H9 (cell line): ENCODE measurements at regions not wholly inside any gene's neighbourhood (a gene's known extent, or its start where the extent isn't known, plus 50 kb on each side); places are given as distances from the start of the nearest gene placed in this dataset.

Experiments
- DNase-seq: peaks from one replicate; pipeline ENCODE4 v3.0.0-alpha.2; 2017
- H2AFZ ChIP-seq: one replicate; pipeline ENCODE4 v1.6.1; 2013; ENCODE audit warnings: mild to moderate bottlenecking, low read length, control low read depth, moderate library complexity
- H2AK5ac ChIP-seq: 2 replicates; pipeline ENCODE4 v1.6.1; 2013; ENCODE audit warnings: low read length, control low read depth, mixed read lengths; ENCODE audit not compliant: insufficient read length
- H2BK120ac ChIP-seq: one replicate; pipeline ENCODE4 v1.6.1; 2013; ENCODE audit warnings: low read depth, mild to moderate bottlenecking, low read length, control low read depth, inconsistent platforms; ENCODE audit not compliant: poor library complexity, severe bottlenecking
- H2BK12ac ChIP-seq: 2 replicates; pipeline ENCODE4 v1.6.1; 2013; ENCODE audit warnings: low read length, control low read depth, mixed read lengths, low read depth; ENCODE audit not compliant: insufficient read length
- H2BK15ac ChIP-seq: 2 replicates; pipeline ENCODE4 v1.6.1; 2013; ENCODE audit warnings: low read depth, low read length, control low read depth
- H2BK20ac ChIP-seq: one replicate; pipeline ENCODE4 v1.6.1; 2013; ENCODE audit warnings: low read depth, mild to moderate bottlenecking, low read length, control low read depth, inconsistent platforms; ENCODE audit not compliant: poor library complexity, severe bottlenecking
- H2BK5ac ChIP-seq: 2 replicates; pipeline ENCODE4 v1.6.1; 2013; ENCODE audit warnings: low read length, control low read depth, mixed read lengths; ENCODE audit not compliant: insufficient read length
- H3K14ac ChIP-seq: 2 replicates; pipeline ENCODE4 v1.6.1; 2013; ENCODE audit warnings: low read length, control low read depth; ENCODE audit not compliant: insufficient read depth
- H3K18ac ChIP-seq: 2 replicates; pipeline ENCODE4 v1.6.1; 2013; ENCODE audit warnings: low read depth, mild to moderate bottlenecking, mixed read lengths, low read length, control low read depth; ENCODE audit not compliant: insufficient read length
- H3K23ac ChIP-seq: 2 replicates; pipeline ENCODE4 v1.6.1; 2013; ENCODE audit warnings: low read length, control low read depth, mixed read lengths, low read depth; ENCODE audit not compliant: insufficient read length
- H3K23me2 ChIP-seq: 2 replicates; pipeline ENCODE4 v1.6.1; 2013; ENCODE audit warnings: low read depth, mild to moderate bottlenecking, mixed read lengths, low read length, control low read depth; ENCODE audit not compliant: insufficient read length, poor library complexity, severe bottlenecking
- H3K27ac ChIP-seq: 2 replicates; pipeline ENCODE4 v1.5.1; 2013; ENCODE audit warnings: low read length, control low read depth, mixed read lengths, low read depth; ENCODE audit not compliant: insufficient read length
- H3K27me3 ChIP-seq: 2 replicates; pipeline ENCODE4 v1.6.1; 2013; ENCODE audit warnings: low read length, control low read depth, inconsistent platforms; ENCODE audit not compliant: insufficient read depth
- H3K4ac ChIP-seq: 2 replicates; pipeline ENCODE4 v1.6.1; 2013; ENCODE audit warnings: low read depth, mild to moderate bottlenecking, control low read depth, inconsistent platforms, low read length, moderate library complexity
- H3K4me1 ChIP-seq: 2 replicates; pipeline ENCODE4 v1.6.1; 2013; ENCODE audit warnings: low read length, control low read depth, inconsistent platforms; ENCODE audit not compliant: insufficient read depth
- H3K4me2 ChIP-seq: 2 replicates; pipeline ENCODE4 v1.6.1; 2013; ENCODE audit warnings: low read length, control low read depth, mixed read lengths; ENCODE audit not compliant: insufficient read length, insufficient read depth
- H3K56ac ChIP-seq: 2 replicates; pipeline ENCODE4 v1.6.1; 2013; ENCODE audit warnings: low read depth, mild to moderate bottlenecking, mixed read lengths, low read length, control low read depth; ENCODE audit not compliant: insufficient read length
- H3K79me1 ChIP-seq: 2 replicates; pipeline ENCODE4 v1.6.1; 2013; ENCODE audit warnings: low read depth, mild to moderate bottlenecking, moderate library complexity, low read length, control low read depth, inconsistent platforms; ENCODE audit not compliant: insufficient read depth, poor library complexity, severe bottlenecking
- H3K79me2 ChIP-seq: 2 replicates; pipeline ENCODE4 v1.6.1; 2013; ENCODE audit warnings: low read length, control low read depth, inconsistent platforms; ENCODE audit not compliant: insufficient read depth
- H3K9ac ChIP-seq: 2 replicates; pipeline ENCODE4 v1.6.1; 2013; ENCODE audit warnings: low read length, control low read depth, mixed read lengths; ENCODE audit not compliant: insufficient read length; ENCODE audit errors: extremely low read depth
- H3K9me3 ChIP-seq: one replicate; pipeline ENCODE4 v1.6.1; 2013; ENCODE audit warnings: low read depth, low read length, inconsistent platforms; ENCODE audit not compliant: control insufficient read depth
- H3T11ph ChIP-seq: one replicate; pipeline ENCODE4 v1.6.1; 2013; ENCODE audit warnings: mild to moderate bottlenecking, low read length, control low read depth, inconsistent platforms
- H4K20me1 ChIP-seq: one replicate; pipeline ENCODE4 v1.6.1; 2013; ENCODE audit not compliant: control insufficient read depth, insufficient read length, insufficient read depth
- H4K5ac ChIP-seq: 2 replicates; pipeline ENCODE4 v1.6.1; 2013; ENCODE audit warnings: low read depth, mild to moderate bottlenecking, mixed read lengths, low read length, control low read depth; ENCODE audit not compliant: insufficient read length
- H4K8ac ChIP-seq: replicated peaks from 2 replicates; pipeline ENCODE4 v1.6.1; 2013; ENCODE audit warnings: low read length, control low read depth, mixed read lengths, low read depth; ENCODE audit not compliant: insufficient read length
- H4K91ac ChIP-seq: 2 replicates; pipeline ENCODE4 v1.6.1; 2013; ENCODE audit warnings: low read depth, mild to moderate bottlenecking, moderate library complexity, mixed read lengths, low read length, control low read depth; ENCODE audit not compliant: insufficient read length
- H3K27ac Mint-ChIP-seq, 3 experiments: 2 replicates in 2 of 3; 3 replicates in 1 of 3; pipeline ENCODE4 v1.8.0; 2020 to 2021; ENCODE audit warnings: mixed read lengths in 3 of 3, mild to moderate bottlenecking in 1 of 3, moderate library complexity in 1 of 3
- H3K27me3 Mint-ChIP-seq: 2 replicates; pipeline ENCODE4 v1.8.0; 2021; ENCODE audit warnings: low read depth, mild to moderate bottlenecking, moderate library complexity, mixed read lengths
- H3K36me3 Mint-ChIP-seq, 3 experiments: 2 replicates in 2 of 3; 3 replicates in 1 of 3; pipeline ENCODE4 v1.8.0; 2020 to 2021; ENCODE audit warnings: low read depth in 3 of 3, mixed read lengths in 3 of 3; ENCODE audit not compliant: insufficient read depth in 1 of 3
- H3K4me1 Mint-ChIP-seq, 2 experiments: 2 replicates each; pipeline ENCODE4 v1.8.0; 2020; ENCODE audit warnings: mixed read lengths in 2 of 2
- H3K4me3 Mint-ChIP-seq, 2 experiments: 2 replicates in 1 of 2; 3 replicates in 1 of 2; pipeline ENCODE4 v1.8.0; 2020 to 2021; ENCODE audit warnings: mild to moderate bottlenecking in 2 of 2, mixed read lengths in 2 of 2, moderate library complexity in 1 of 2
- H3K9me3 Mint-ChIP-seq, 2 experiments: 2 replicates in 1 of 2; 3 replicates in 1 of 2; pipeline ENCODE4 v1.8.0; 2020; ENCODE audit warnings: mild to moderate bottlenecking in 2 of 2, mixed read lengths in 2 of 2, moderate library complexity in 1 of 2
- CTCF ChIP-seq: fragments of 200-600 bp; sonication (generic); conservative IDR thresholded peaks from 3 replicates; pipeline ENCODE4 v1.8.0; 2021; ENCODE audit warnings: antibody characterized with exemption, mild to moderate bottlenecking
- WGBS: extraction: QIAGEN DNeasy Blood & Tissue Kit; methylation state at CpG from one replicate; pipeline ENCODE4 v1.1.7; 2013; ENCODE audit warnings: missing lambda C conversion rate, low lambda C conversion rate, mixed read lengths; ENCODE audit not compliant: insufficient read length; ENCODE audit errors: extremely low coverage; 5-methylcytosine and 5-hydroxymethylcytosine counted together

GRCh38 chr16:66099306-66099705 lies 267.2 kb upstream of the CDH5 start:
- no peak overlapping the region for H2BK20ac ChIP-seq
- H3K23ac ChIP-seq: no peak overlapping the region
- H3K79me1 ChIP-seq: no peaks in the 10 kb centered on the region
- H3K9me3 ChIP-seq: no peaks in the 10 kb centered on the region
- H3K79me2 ChIP-seq: no peaks in the 10 kb centered on the region
- Mint-ChIP-seq H3K4me3 (no peak overlapping the region), H3K4me1 (peaks cover 0 to 3% of the 10 kb centered on the region in 2 experiments; a peak in 1 of 4 replicates), H3K9me3 (no peaks in the 10 kb centered on the region), H3K36me3 (no peaks in the 10 kb centered on the region), H3K27ac (no peak overlapping the region), H3K27me3 (peaks cover 2% of the 10 kb centered on the region)
- H3K14ac ChIP-seq: no peak overlapping the region
- H4K5ac ChIP-seq: no peak overlapping the region
- no peak overlapping the region for H4K91ac ChIP-seq
- H3T11ph ChIP-seq: no peak overlapping the region
- H2BK15ac ChIP-seq: no peak overlapping the region
- TF ChIP-seq CTCF: no peak
- no CpG with 5 or more reads among the region's 4 CpGs for WGBS
- no peaks in the 10 kb centered on the region for H4K20me1 ChIP-seq
- no peak overlapping the region for H2AK5ac ChIP-seq
- no peaks in the 10 kb centered on the region for H3K27me3 ChIP-seq
- no peak overlapping the region for H3K27ac ChIP-seq
- no peak for DNase-seq
- no peak overlapping the region for H3K9ac ChIP-seq
- H3K4me2 ChIP-seq: no peak overlapping the region
- no peak overlapping the region for H2BK5ac ChIP-seq
- no peaks in the 10 kb centered on the region for H3K4me1 ChIP-seq
- H3K56ac ChIP-seq: no peak overlapping the region
- no peak overlapping the region for H3K18ac ChIP-seq
- H2BK12ac ChIP-seq: no peak overlapping the region
- H3K4ac ChIP-seq: no peak overlapping the region
- H3K23me2 ChIP-seq: no peaks in the 10 kb centered on the region
- H2BK120ac ChIP-seq: no peak overlapping the region
- no peak overlapping the region for H4K8ac ChIP-seq
- H2AFZ ChIP-seq: no peak overlapping the region
